Endodermal cell (in vitro differentiated cells): ENCODE measurements at regions not wholly inside any gene's neighbourhood (a gene's known extent, or its start where the extent isn't known, plus 50 kb on each side); places are given as distances from the start of the nearest gene placed in this dataset.

Source experiments
- DNase-seq: peaks from one replicate; pipeline ENCODE4 v3.0.0-alpha.2; 2017
- H3K27ac ChIP-seq: 2 replicates; pipeline ENCODE4 v1.5.1; 2013; ENCODE audit warnings: mild to moderate bottlenecking, low read depth, low read length, moderate library complexity
- H3K27me3 ChIP-seq: 2 replicates; pipeline ENCODE4 v1.6.1; 2013; ENCODE audit warnings: mild to moderate bottlenecking, low read length, moderate library complexity; ENCODE audit not compliant: insufficient read depth, control insufficient read depth, poor library complexity, severe bottlenecking
- H3K36me3 ChIP-seq: 2 replicates; pipeline ENCODE4 v1.7.0; 2013; ENCODE audit warnings: mild to moderate bottlenecking, low read length, moderate library complexity; ENCODE audit not compliant: control insufficient read depth, insufficient read depth
- H3K4me1 ChIP-seq: one replicate; pipeline ENCODE4 v1.7.0; 2013; ENCODE audit warnings: low read length; ENCODE audit not compliant: control insufficient read depth, insufficient read depth
- H3K4me3 ChIP-seq: 2 replicates; pipeline ENCODE4 v1.5.1; 2013; ENCODE audit warnings: mild to moderate bottlenecking, low read length, moderate library complexity
- H3K9ac ChIP-seq: 2 replicates; pipeline ENCODE4 v1.6.1; 2013; ENCODE audit warnings: mild to moderate bottlenecking, low read length, moderate library complexity; ENCODE audit not compliant: poor library complexity, severe bottlenecking; ENCODE audit errors: extremely low read depth
- H3K9me3 ChIP-seq: 2 replicates; pipeline ENCODE4 v1.6.1; 2013; ENCODE audit warnings: mild to moderate bottlenecking, low read length, moderate library complexity; ENCODE audit not compliant: control insufficient read depth
- H3K27ac Mint-ChIP-seq: 2 replicates; pipeline ENCODE4 v1.8.0; 2020; ENCODE audit warnings: mixed read lengths
- H3K27me3 Mint-ChIP-seq: 2 replicates; pipeline ENCODE4 v1.8.0; 2021; ENCODE audit warnings: mild to moderate bottlenecking, mixed read lengths; ENCODE audit not compliant: insufficient read depth
- H3K36me3 Mint-ChIP-seq: 2 replicates; pipeline ENCODE4 v1.8.0; 2020; ENCODE audit warnings: low read depth, mixed read lengths
- H3K4me1 Mint-ChIP-seq: 2 replicates; pipeline ENCODE4 v1.8.0; 2020; ENCODE audit warnings: mixed read lengths
- H3K4me3 Mint-ChIP-seq: 2 replicates; pipeline ENCODE4 v1.8.0; 2020; ENCODE audit warnings: mild to moderate bottlenecking, moderate library complexity, mixed read lengths
- H3K9me3 Mint-ChIP-seq: 2 replicates; pipeline ENCODE4 v1.8.0; 2020; ENCODE audit warnings: mild to moderate bottlenecking, mixed read lengths
- WGBS, 2 experiments: methylation state at CpG; one replicate each; pipeline versions ENCODE4 v1.1.5 to v1.1.7; 2013; ENCODE audit warnings: missing lambda C conversion rate in 2 of 2, mixed read lengths in 1 of 2; ENCODE audit not compliant: insufficient coverage in 1 of 2, insufficient read length in 1 of 2; 5-methylcytosine and 5-hydroxymethylcytosine counted together
- TF ChIP-seq, protein P1 (sequence below): fragments of 200-600 bp; sonication (generic); conservative IDR thresholded peaks from 2 replicates; pipeline ENCODE4 v1.5.0; 2021; ENCODE audit warnings: antibody characterized with exemption, mild to moderate bottlenecking

DNA sequence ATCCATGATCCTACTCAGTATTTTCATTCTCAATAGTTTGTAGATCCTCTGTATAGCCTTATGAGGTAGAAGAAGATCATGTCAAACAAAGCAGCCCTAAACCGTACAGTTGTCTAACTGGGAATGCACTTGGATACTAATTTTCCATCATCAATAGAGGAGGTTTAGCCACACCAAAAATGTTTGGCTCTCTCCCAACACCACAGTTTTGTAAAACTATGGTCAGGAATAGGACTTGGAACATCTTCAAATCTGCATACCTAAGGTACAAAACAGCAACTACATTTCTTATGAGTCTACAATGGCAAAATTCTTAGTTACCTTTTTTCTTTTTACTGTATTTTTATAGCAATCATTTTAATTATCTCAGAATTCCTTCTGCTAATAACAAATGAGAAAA is 1001.6 kb downstream of the ROBO2 start:
- peaks cover 1% of the 10 kb centered on the region for H3K27me3 Mint-ChIP-seq
- H3K27me3 ChIP-seq = peaks cover 7% of the 10 kb centered on the region
- H3K27ac Mint-ChIP-seq = no peak overlapping the region
- no peaks in the 10 kb centered on the region for H3K9me3 ChIP-seq
- H3K36me3 Mint-ChIP-seq = no peaks in the 10 kb centered on the region
- WGBS, 2 experiments = 100% methylated on average over 1 of the region's 1 CpG; no CpG with 5 or more reads in 1 of the 2 experiments
- H3K4me3 ChIP-seq = no peak overlapping the region
- no peak for DNase-seq
- no peaks in the 10 kb centered on the region for H3K36me3 ChIP-seq
- H3K27ac ChIP-seq = no peak overlapping the region
- no peaks in the 10 kb centered on the region for H3K4me1 ChIP-seq
- H3K4me3 Mint-ChIP-seq = no peak overlapping the region
- TF ChIP-seq, protein P1, sequence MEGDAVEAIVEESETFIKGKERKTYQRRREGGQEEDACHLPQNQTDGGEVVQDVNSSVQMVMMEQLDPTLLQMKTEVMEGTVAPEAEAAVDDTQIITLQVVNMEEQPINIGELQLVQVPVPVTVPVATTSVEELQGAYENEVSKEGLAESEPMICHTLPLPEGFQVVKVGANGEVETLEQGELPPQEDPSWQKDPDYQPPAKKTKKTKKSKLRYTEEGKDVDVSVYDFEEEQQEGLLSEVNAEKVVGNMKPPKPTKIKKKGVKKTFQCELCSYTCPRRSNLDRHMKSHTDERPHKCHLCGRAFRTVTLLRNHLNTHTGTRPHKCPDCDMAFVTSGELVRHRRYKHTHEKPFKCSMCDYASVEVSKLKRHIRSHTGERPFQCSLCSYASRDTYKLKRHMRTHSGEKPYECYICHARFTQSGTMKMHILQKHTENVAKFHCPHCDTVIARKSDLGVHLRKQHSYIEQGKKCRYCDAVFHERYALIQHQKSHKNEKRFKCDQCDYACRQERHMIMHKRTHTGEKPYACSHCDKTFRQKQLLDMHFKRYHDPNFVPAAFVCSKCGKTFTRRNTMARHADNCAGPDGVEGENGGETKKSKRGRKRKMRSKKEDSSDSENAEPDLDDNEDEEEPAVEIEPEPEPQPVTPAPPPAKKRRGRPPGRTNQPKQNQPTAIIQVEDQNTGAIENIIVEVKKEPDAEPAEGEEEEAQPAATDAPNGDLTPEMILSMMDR = no peak
- no peak overlapping the region for H3K9ac ChIP-seq
- no peaks in the 10 kb centered on the region for H3K4me1 Mint-ChIP-seq
- no peaks in the 10 kb centered on the region for H3K9me3 Mint-ChIP-seq

DNA sequence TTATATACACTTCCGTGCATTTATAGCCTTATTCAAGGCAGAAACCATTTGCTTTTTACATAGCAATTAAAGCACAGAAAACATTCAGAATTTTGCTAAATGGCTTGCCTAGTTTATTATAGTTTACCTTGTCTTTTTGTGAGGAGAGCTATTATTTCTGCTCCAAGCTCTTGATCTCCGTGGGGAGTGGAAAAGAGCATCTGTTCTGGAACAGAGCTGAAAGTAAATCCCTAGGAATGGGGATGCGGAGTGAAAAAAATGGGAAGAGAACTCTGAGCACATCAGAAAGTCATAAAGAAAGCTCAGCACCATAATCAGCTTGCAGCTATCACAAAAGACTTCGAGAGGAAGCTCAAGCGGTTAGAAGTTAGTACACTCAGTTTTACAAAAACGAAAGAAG is 1006.7 kb downstream of the ROBO2 start:
- 82 to 93% methylated on average over 4 to 6 of the region's 6 CpGs for WGBS, 2 experiments

DNA sequence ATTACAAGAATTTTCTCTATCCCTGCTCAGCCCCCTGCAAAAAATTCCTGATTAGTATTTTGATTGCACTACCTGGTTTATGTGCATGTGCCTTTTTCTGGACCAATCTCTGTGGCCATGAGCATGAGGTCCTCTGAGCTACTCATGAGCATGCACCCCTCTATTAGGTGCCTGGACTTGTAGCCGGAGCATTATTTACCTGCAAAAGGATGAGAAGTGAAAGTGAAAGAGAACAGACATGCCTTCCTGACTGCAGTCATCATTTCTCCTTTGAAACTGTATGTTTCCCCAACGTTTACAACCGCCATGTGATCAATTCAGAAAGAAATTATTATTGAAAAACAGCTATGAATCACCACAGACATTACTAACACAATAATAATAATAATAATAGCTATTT is 1008.8 kb downstream of the ROBO2 start:
- no peaks in the 10 kb centered on the region for H3K4me1 Mint-ChIP-seq
- H3K27ac Mint-ChIP-seq = no peak overlapping the region
- no peaks in the 10 kb centered on the region for H3K27me3 Mint-ChIP-seq
- H3K4me3 ChIP-seq = no peak overlapping the region
- 92 to 94% methylated on average over 2 to 3 of the region's 3 CpGs for WGBS, 2 experiments
- H3K4me1 ChIP-seq = no peaks in the 10 kb centered on the region
- TF ChIP-seq, protein P1 = no peak
- H3K36me3 ChIP-seq = no peaks in the 10 kb centered on the region
- no peaks in the 10 kb centered on the region for H3K9me3 ChIP-seq
- no peak overlapping the region for H3K27ac ChIP-seq
- H3K9me3 Mint-ChIP-seq = no peaks in the 10 kb centered on the region
- H3K4me3 Mint-ChIP-seq = no peak overlapping the region
- H3K36me3 Mint-ChIP-seq = no peaks in the 10 kb centered on the region
- H3K9ac ChIP-seq = no peak overlapping the region
- no peaks in the 10 kb centered on the region for H3K27me3 ChIP-seq
- DNase-seq = no peak

More for the DNA sequence above, 1006.7 kb downstream of the ROBO2 start:
- H3K4me1 ChIP-seq = no peaks in the 10 kb centered on the region
- H3K4me3 Mint-ChIP-seq = no peak overlapping the region
- H3K4me3 ChIP-seq = no peak overlapping the region
- H3K36me3 ChIP-seq = no peaks in the 10 kb centered on the region
- H3K9ac ChIP-seq = no peak overlapping the region
- H3K27ac ChIP-seq = no peak overlapping the region
- no peaks in the 10 kb centered on the region for H3K4me1 Mint-ChIP-seq
- H3K27me3 Mint-ChIP-seq = no peaks in the 10 kb centered on the region
- no peaks in the 10 kb centered on the region for H3K27me3 ChIP-seq
- H3K27ac Mint-ChIP-seq = no peak overlapping the region
- H3K9me3 ChIP-seq = no peaks in the 10 kb centered on the region
- DNase-seq = no peak
- no peaks in the 10 kb centered on the region for H3K9me3 Mint-ChIP-seq
- TF ChIP-seq, protein P1 = no peak
- no peaks in the 10 kb centered on the region for H3K36me3 Mint-ChIP-seq
